H1 (cell line): ENCODE measurements at regions not wholly inside any gene's neighbourhood (a gene's known extent, or its start where the extent isn't known, plus 50 kb on each side); places are given as distances from the start of the nearest gene placed in this dataset.

Source experiments
- CTCF ChIA-PET: fragments of 300-600 bp; sonication (Branson Sonifier 250); formaldehyde crosslinking; loops from one replicate; lab custom pipeline; 2021; ENCODE audit not compliant: partially characterized antibody; lab: Charles Lee
- POLR2A ChIA-PET: fragments of 300-600 bp; sonication (Branson Sonifier 250); formaldehyde crosslinking; loops from one replicate; lab custom pipeline; 2021; ENCODE audit warnings: inconsistent platforms; ENCODE audit not compliant: partially characterized antibody; lab: Charles Lee
- DNase-seq, 2 experiments: peaks; one replicate each; pipeline versions ENCODE4 v3.0.0 to v3.0.0-alpha.2; 2010 to 2022; ENCODE audit warnings: low spot score in 2 of 2, low read depth in 1 of 2, mixed read lengths in 1 of 2
- FAIRE-seq: peaks from 2 replicates; lab custom pipeline; 2011; peaks lifted over from hg19 to GRCh38; lab: Jason Lieb, UNC
- H2AFZ ChIP-seq: 2 replicates; pipeline ENCODE4 v1.8.1; 2012; ENCODE audit warnings: low read length, inconsistent platforms
- H2AK5ac ChIP-seq: 2 replicates; pipeline ENCODE4 v1.6.1; 2013; ENCODE audit warnings: low read depth, low read length
- H2BK120ac ChIP-seq: replicated peaks from 2 replicates; pipeline ENCODE3; 2013; ENCODE audit warnings: low read depth, low read length, inconsistent platforms
- H2BK12ac ChIP-seq: 2 replicates; pipeline ENCODE4 v1.6.1; 2013; ENCODE audit warnings: low read depth, low read length
- H2BK15ac ChIP-seq: 2 replicates; pipeline ENCODE4 v1.6.1; 2013; ENCODE audit warnings: low read length
- H2BK20ac ChIP-seq: 2 replicates; pipeline ENCODE4 v1.6.1; 2013; ENCODE audit warnings: low read length
- H2BK5ac ChIP-seq: 2 replicates; pipeline ENCODE4 v1.6.1; 2013; ENCODE audit warnings: low read depth, low read length
- H3K14ac ChIP-seq: 2 replicates; pipeline ENCODE4 v1.6.1; 2013; ENCODE audit warnings: inconsistent platforms; ENCODE audit not compliant: insufficient read length
- H3K18ac ChIP-seq: 2 replicates; pipeline ENCODE4 v1.6.1; 2013; ENCODE audit warnings: low read length; ENCODE audit errors: extremely low read depth
- H3K23ac ChIP-seq: 2 replicates; pipeline ENCODE4 v1.6.1; 2013; ENCODE audit warnings: inconsistent platforms; ENCODE audit not compliant: insufficient read length
- H3K23me2 ChIP-seq: 2 replicates; pipeline ENCODE4 v1.6.1; 2013; ENCODE audit warnings: low read depth, low read length
- H3K27ac ChIP-seq: 2 replicates; pipeline ENCODE4 v1.6.1; 2011; ENCODE audit warnings: low read depth, low read length, inconsistent platforms
- H3K27me3 ChIP-seq, 4 experiments: replicated peaks in 1 of 4; 1 replicate in 1 of 4; 2 replicates in 3 of 4; pipeline versions ENCODE4 v1.6.1 to v1.8.1; 2011 to 2013; ENCODE audit warnings: low read length in 3 of 4, mild to moderate bottlenecking in 3 of 4, inconsistent platforms in 2 of 4, mixed read lengths in 2 of 4, moderate library complexity in 1 of 4; ENCODE audit not compliant: control insufficient read depth in 3 of 4, insufficient read depth in 3 of 4; ENCODE audit errors: extremely low read depth in 1 of 4
- H3K36me3 ChIP-seq, 4 experiments: 2 replicates each; pipeline versions ENCODE4 v1.6.1 to v1.8.1; 2011 to 2013; ENCODE audit warnings: mild to moderate bottlenecking in 4 of 4, low read length in 3 of 4, moderate library complexity in 2 of 4, control low read depth in 1 of 4, inconsistent platforms in 1 of 4; ENCODE audit not compliant: insufficient read depth in 4 of 4, control insufficient read depth in 2 of 4
- H3K4ac ChIP-seq: replicated peaks from 2 replicates; pipeline ENCODE3; 2013; ENCODE audit warnings: low read length, low read depth, mixed read lengths, inconsistent platforms; ENCODE audit not compliant: insufficient read length
- H3K4me1 ChIP-seq, 4 experiments: replicated peaks in 1 of 4; 1 replicate in 1 of 4; 2 replicates in 3 of 4; pipeline versions ENCODE4 v1.6.1 to v1.8.1; 2011 to 2013; ENCODE audit warnings: low read length in 3 of 4, inconsistent platforms in 2 of 4, mixed read lengths in 1 of 4; ENCODE audit not compliant: insufficient read depth in 4 of 4, control insufficient read depth in 3 of 4
- H3K4me2 ChIP-seq, 2 experiments: 2 replicates each; pipeline versions ENCODE4 v1.6.1 to v1.8.1; 2011 to 2013; ENCODE audit warnings: low read depth in 2 of 2, low read length in 2 of 2, control low read depth in 1 of 2, inconsistent platforms in 1 of 2, mild to moderate bottlenecking in 1 of 2; ENCODE audit not compliant: insufficient read depth in 1 of 2
- H3K4me3 ChIP-seq, 4 experiments: fragments of 200-600, 300-600 bp in 1 of 4; sonication (generic), shearing (Covaris generic), sonication (Bioruptor Twin) in 1 of 4; 2 replicates each; pipeline versions ENCODE4 v1.5.1 to v1.8.1; 2011 to 2016; ENCODE audit warnings: low read length in 4 of 4, low read depth in 3 of 4, control low read depth in 2 of 4, inconsistent platforms in 2 of 4, mild to moderate bottlenecking in 2 of 4, mixed read lengths in 1 of 4, moderate library complexity in 1 of 4; ENCODE audit not compliant: insufficient read depth in 2 of 4; ENCODE audit errors: extremely low read depth in 1 of 4
- H3K56ac ChIP-seq: replicated peaks from 2 replicates; pipeline ENCODE3; 2013; ENCODE audit warnings: low read depth, mild to moderate bottlenecking, mixed read lengths, low read length, inconsistent platforms; ENCODE audit not compliant: insufficient read length
- H3K79me1 ChIP-seq: 2 replicates; pipeline ENCODE4 v1.6.1; 2013; ENCODE audit warnings: low read depth, low read length, control low read depth
- H3K79me2 ChIP-seq, 2 experiments: 2 replicates each; pipeline versions ENCODE4 v1.6.1 to v1.8.1; 2012 to 2013; ENCODE audit warnings: low read length in 2 of 2, mild to moderate bottlenecking in 2 of 2, inconsistent platforms in 1 of 2; ENCODE audit not compliant: insufficient read depth in 2 of 2, control insufficient read depth in 1 of 2
- H3K9ac ChIP-seq, 4 experiments: replicated peaks in 1 of 4; 1 replicate in 1 of 4; 2 replicates in 3 of 4; pipeline versions ENCODE4 v1.6.1 to v1.8.1; 2011 to 2013; ENCODE audit warnings: low read depth in 3 of 4, low read length in 3 of 4, control low read depth in 2 of 4, mild to moderate bottlenecking in 2 of 4, moderate library complexity in 2 of 4, inconsistent platforms in 1 of 4; ENCODE audit errors: extremely low read depth in 1 of 4
- H3K9me3 ChIP-seq, 2 experiments: 2 replicates each; pipeline versions ENCODE4 v1.6.1 to v1.8.1; 2012 to 2013; ENCODE audit warnings: mild to moderate bottlenecking in 2 of 2, moderate library complexity in 2 of 2, control low read depth in 1 of 2, inconsistent platforms in 1 of 2, low read depth in 1 of 2, low read length in 1 of 2, mixed read lengths in 1 of 2; ENCODE audit not compliant: insufficient read depth in 2 of 2
- H4K20me1 ChIP-seq, 2 experiments: replicated peaks in 1 of 2; 2 replicates each; pipeline versions ENCODE3 to v1.8.1; 2011 to 2013; ENCODE audit warnings: inconsistent platforms in 2 of 2, low read length in 2 of 2, mild to moderate bottlenecking in 1 of 2; ENCODE audit not compliant: insufficient read depth in 2 of 2, control insufficient read depth in 1 of 2
- H4K5ac ChIP-seq: 2 replicates; pipeline ENCODE4 v1.6.1; 2013; ENCODE audit warnings: low read length, low read depth, mixed read lengths, inconsistent platforms; ENCODE audit not compliant: insufficient read length
- H4K8ac ChIP-seq: 2 replicates; pipeline ENCODE4 v1.8.0; 2013; ENCODE audit warnings: mild to moderate bottlenecking, moderate library complexity, low read length, inconsistent platforms; ENCODE audit not compliant: insufficient read depth; ENCODE audit errors: extremely low read depth
- H4K91ac ChIP-seq: replicated peaks from 2 replicates; pipeline ENCODE3; 2013; ENCODE audit warnings: low read length, mixed read lengths, inconsistent platforms; ENCODE audit not compliant: insufficient read length
- CHD2 ChIP-seq: IDR thresholded peaks from 2 replicates; pipeline ENCODE4 v1.6.1; 2012; ENCODE audit warnings: low read length, improper control_type of control experiment
- EP300 ChIP-seq, 2 experiments: IDR thresholded peaks; 1 replicate in 1 of 2; 2 replicates in 1 of 2; pipeline ENCODE4 v1.6.1; 2011 to 2012; ENCODE audit warnings: low read depth in 2 of 2, low read length in 2 of 2, mild to moderate bottlenecking in 2 of 2, borderline replicate concordance in 1 of 2, inconsistent platforms in 1 of 2, moderate library complexity in 1 of 2
- EZH2 ChIP-seq: fragments of 200-600 bp; sonication (generic); IDR thresholded peaks from 2 replicates; pipeline ENCODE4 v1.7.1; 2012; ENCODE audit warnings: low read depth, mild to moderate bottlenecking, moderate library complexity, low read length, inconsistent platforms; ENCODE audit not compliant: severe bottlenecking
- SP2 ChIP-seq: IDR thresholded peaks from 2 replicates; pipeline ENCODE4 v1.6.1; 2012; ENCODE audit warnings: mild to moderate bottlenecking, low read length, inconsistent platforms
- WGBS, 2 experiments: shearing (Covaris generic) in 1 of 2; methylation state at CpG; one replicate each; pipeline versions ENCODE4 v1.1.6 to v1.1.7; 2013 to 2015; ENCODE audit warnings: low lambda C conversion rate in 2 of 2, mixed read lengths in 2 of 2, inconsistent platforms in 1 of 2, low coverage in 1 of 2, missing lambda C conversion rate in 1 of 2; ENCODE audit not compliant: insufficient replicate concordance in 2 of 2, insufficient coverage in 1 of 2, insufficient read length in 1 of 2; ENCODE audit errors: extremely low coverage in 1 of 2, missing lambda C conversion rate in 1 of 2; 5-methylcytosine and 5-hydroxymethylcytosine counted together

DNA sequence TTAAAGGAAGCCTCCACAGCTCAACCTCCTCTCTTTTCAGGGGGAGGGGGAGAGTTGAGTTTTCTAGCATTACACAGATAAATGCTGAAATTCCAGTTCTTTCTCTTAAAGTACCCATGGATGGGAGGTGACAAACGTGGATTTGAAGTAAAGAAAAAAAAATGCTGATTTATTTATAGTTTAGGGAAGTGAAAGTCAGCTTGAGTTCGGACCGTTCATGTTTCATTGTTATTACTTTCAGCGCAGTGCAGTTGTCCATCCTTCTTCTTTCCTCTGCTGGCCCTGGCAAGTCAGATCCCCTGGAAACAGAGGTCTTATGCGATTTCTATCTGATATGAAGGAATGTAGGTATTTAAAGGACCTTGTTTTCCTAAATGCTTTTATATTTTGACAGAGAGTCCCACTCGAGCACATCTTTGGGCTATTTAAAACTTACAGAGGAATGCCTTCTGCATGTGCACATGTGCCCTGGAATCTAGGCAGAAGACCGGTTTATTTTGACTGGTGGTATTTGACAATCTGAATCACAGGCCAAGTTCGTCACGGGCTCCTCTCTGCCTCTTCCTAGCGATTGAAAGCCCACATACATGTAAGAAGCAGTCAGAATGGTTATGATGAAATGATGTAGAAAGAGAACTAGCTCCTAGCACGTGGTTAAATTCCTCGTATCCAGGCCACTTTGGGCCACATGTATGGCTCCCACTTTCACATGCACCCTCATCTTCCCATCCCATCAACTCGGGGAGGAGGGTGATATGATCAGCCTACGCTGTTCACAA, 385.2 kb upstream of the KLF4 start:
- whole genome bisulfite sequencing, 2 experiments: 91% methylated on average over 14 of the region's 14 CpGs; no CpG with 5 or more reads in 1 of the 2 experiments
- no peak for TF ChIP-seq EP300 (IDR thresholded peaks at IDR 0.05; ENCODE audit: borderline replicate concordance in 1 of 2, low read depth in 2 of 2, low read length in 2 of 2)
- TF ChIP-seq CHD2: no peak
- no peak for TF ChIP-seq EZH2
- TF ChIP-seq SP2: no peak

More for the DNA sequence above, 385.2 kb upstream of the KLF4 start:
- DNase-seq (no peak), FAIRE-seq (no peak)
- Histone ChIP-seq H3K79me1 (no peaks in the 10 kb centered on the region), H4K5ac (no peak overlapping the region), H2BK20ac (peak overlapping the region; percentile 73; the same call in 1 of the 2 replicates), H4K8ac (no peak overlapping the region), H3K14ac (no peak overlapping the region), H3K9me3 (no peaks in the 10 kb centered on the region), H2AK5ac (no peak overlapping the region), H3K79me2 (no peaks in the 10 kb centered on the region), H3K27me3 (no peaks in the 10 kb centered on the region), H4K91ac (no peak overlapping the region), H4K20me1 (no peaks in the 10 kb centered on the region), H3K4ac (no peak overlapping the region), H3K9ac (no peak overlapping the region), H2BK15ac (0 out of 2 replicates have a peak overlapping the region, but pooled peaks have one; percentile 22), H2BK5ac (peak overlapping the region; percentile 6; the same call in 1 of the 2 replicates), H3K23ac (no peak overlapping the region), H3K56ac (no peak overlapping the region), H2BK12ac (peak overlapping the region; percentile 65), H2BK120ac (no peak overlapping the region), H2AFZ (no peak overlapping the region), H3K23me2 (no peaks in the 10 kb centered on the region), H3K4me2 (no peak overlapping the region), H3K27ac (no peak overlapping the region), H3K18ac (no peak overlapping the region), H3K4me3 (no peak overlapping the region), H3K4me1 (peaks cover 4 to 7% (median 5%) of the 10 kb centered on the region in 4 experiments; a peak in 6 of 7 replicates), H3K36me3 (no peaks in the 10 kb centered on the region)
- ChIA-PET POLR2A (no interaction called here), CTCF (interaction anchor here (1.1 to 1.3 kb wide), 3 partner anchors 10 to 44 kb away, joined by 3 to 4 read pairs (median 3); no protein-coding TSS in a partner anchor)
